PC-3 (cell line): ENCODE measurements at regions not wholly inside any gene's neighbourhood (a gene's known extent, or its start where the extent isn't known, plus 50 kb on each side); places are given as distances from the start of the nearest gene placed in this dataset.

Experiments used
- ATAC-seq: fragments of 200-7000 bp; cut with Tn5 transposase; 2 replicates; pipeline ENCODE4 v1.9.1; 2020; ENCODE audit warnings: mild to moderate bottlenecking, moderate library complexity
- BruUV-seq: library from RNA; stranded (reverse); fragments of 400-500 nt; replicated peaks from 2 replicates; lab custom pipeline; 2021; lab: Mats Ljungman, UMichigan
- CTCF ChIA-PET: fragments of 300-600 bp; sonication (Branson Sonifier 250); formaldehyde crosslinking; loops from one replicate; lab custom pipeline; 2022; ENCODE audit warnings: antibody characterized with exemption; lab: Charles Lee
- POLR2A ChIA-PET: fragments of 300-600 bp; sonication (Branson Sonifier 250); formaldehyde crosslinking; loops from one replicate; lab custom pipeline; 2022; ENCODE audit warnings: antibody characterized with exemption; ENCODE audit not compliant: unreplicated experiment; lab: Charles Lee
- DNase-seq: peaks from one replicate; pipeline ENCODE4 v3.0.0-alpha.2; 2015
- H2AFZ ChIP-seq: fragments of 300-600 bp; sonication (generic); 2 replicates; pipeline ENCODE4 v1.6.0; 2016; ENCODE audit warnings: antibody characterized with exemption, low read length
- H3F3A ChIP-seq: fragments of 300-600 bp; sonication (generic); one replicate; pipeline ENCODE4 v1.6.0; 2017; ENCODE audit warnings: antibody characterized with exemption, low read length, control low read depth, mild to moderate bottlenecking; ENCODE audit not compliant: unreplicated experiment
- H3K27ac ChIP-seq: fragments of 300-600 bp; sonication (generic); 2 replicates; pipeline ENCODE4 v1.5.1; 2016; ENCODE audit warnings: mild to moderate bottlenecking, low read length
- H3K27me3 ChIP-seq: fragments of 300-600 bp; sonication (generic); 2 replicates; pipeline ENCODE4 v1.6.1; 2016; ENCODE audit warnings: low read length, mixed read lengths
- H3K36me3 ChIP-seq: fragments of 300-600 bp; sonication (generic); 2 replicates; pipeline ENCODE4 v1.6.1; 2016; ENCODE audit warnings: low read depth, mixed run types, low read length, mixed read lengths
- H3K4me1 ChIP-seq: fragments of 300-600 bp; sonication (generic); 2 replicates; pipeline ENCODE4 v1.5.1; 2016; ENCODE audit warnings: low read length; ENCODE audit not compliant: insufficient read depth
- H3K4me2 ChIP-seq: fragments of 300-600 bp; sonication (generic); 2 replicates; pipeline ENCODE4 v1.6.0; 2016; ENCODE audit warnings: low read length
- H3K4me3 ChIP-seq: fragments of 300-600 bp; sonication (generic); 2 replicates; pipeline ENCODE4 v1.5.1; 2016; ENCODE audit warnings: mild to moderate bottlenecking, low read length, mixed read lengths
- H3K79me2 ChIP-seq: fragments of 300-600 bp; sonication (generic); 2 replicates; pipeline ENCODE4 v1.6.1; 2017; ENCODE audit warnings: low read length, mixed read lengths
- H3K9ac ChIP-seq: fragments of 300-600 bp; sonication (generic); 2 replicates; pipeline ENCODE4 v1.6.0; 2016; ENCODE audit warnings: mild to moderate bottlenecking, low read length
- H3K9me2 ChIP-seq: fragments of 300-600 bp; sonication (generic); replicated peaks from 2 replicates; pipeline ENCODE4 v1.6.1; 2016; ENCODE audit warnings: mixed run types, low read length, mixed read lengths
- H3K9me3 ChIP-seq: fragments of 300-600 bp; sonication (generic); 2 replicates; pipeline ENCODE4 v1.6.1; 2016; ENCODE audit warnings: low read length, mixed read lengths
- H4K20me1 ChIP-seq: fragments of 300-600 bp; sonication (generic); 2 replicates; pipeline ENCODE4 v1.6.1; 2016; ENCODE audit warnings: low read length, mixed read lengths
- EZH2 ChIP-seq: fragments of 300-600 bp; sonication (generic); IDR thresholded peaks from one replicate; pipeline ENCODE4 v1.6.1; 2017; ENCODE audit warnings: antibody characterized with exemption, mild to moderate bottlenecking, low read length; ENCODE audit not compliant: unreplicated experiment
- EZH2phosphoT487 ChIP-seq: fragments of 300-600 bp; sonication (generic); IDR thresholded peaks from 2 replicates; pipeline ENCODE4 v1.6.1; 2018; ENCODE audit warnings: mild to moderate bottlenecking, antibody characterized with exemption, low read length, borderline replicate concordance
- intact Hi-C: fragments of 100-400 bp; cut with micrococcal nuclease; formaldehyde crosslinking; loops from 2 replicates; pipeline ENCODE4 v1.9.0; 2023
- TF ChIP-seq, protein P1 (sequence below): fragments of 300-600 bp; sonication (generic); conservative IDR thresholded peaks from 2 replicates; pipeline ENCODE4 v1.5.1; 2017; ENCODE audit warnings: antibody characterized with exemption, low read depth, mild to moderate bottlenecking, low read length

GRCh38 chr7:11266101-11266500, 292.4 kb downstream of the PHF14 start:
- Histone ChIP-seq H3K4me2 (no peak overlapping the region), H3K4me3 (no peak overlapping the region), H3K9me2 (no peaks in the 10 kb centered on the region), H3K27me3 (no peaks in the 10 kb centered on the region), H3K9me3 (no peaks in the 10 kb centered on the region), H3K36me3 (no peaks in the 10 kb centered on the region), H3K27ac (no peak overlapping the region), H3K79me2 (no peaks in the 10 kb centered on the region), H3K4me1 (no peaks in the 10 kb centered on the region), H2AFZ (no peak overlapping the region), H3F3A (no peaks in the 10 kb centered on the region), H4K20me1 (no peaks in the 10 kb centered on the region), H3K9ac (no peak overlapping the region)
- ATAC-seq (no peak), DNase-seq (no peak)
- CTCF ChIA-PET = no interaction called here
- BruUV-seq = no TSS peak
- intact Hi-C loops = no loop called here
- POLR2A ChIA-PET = no interaction called here
- TF ChIP-seq EZH2 (no peak), EZH2phosphoT487 (no peak)
- TF ChIP-seq, protein P1, sequence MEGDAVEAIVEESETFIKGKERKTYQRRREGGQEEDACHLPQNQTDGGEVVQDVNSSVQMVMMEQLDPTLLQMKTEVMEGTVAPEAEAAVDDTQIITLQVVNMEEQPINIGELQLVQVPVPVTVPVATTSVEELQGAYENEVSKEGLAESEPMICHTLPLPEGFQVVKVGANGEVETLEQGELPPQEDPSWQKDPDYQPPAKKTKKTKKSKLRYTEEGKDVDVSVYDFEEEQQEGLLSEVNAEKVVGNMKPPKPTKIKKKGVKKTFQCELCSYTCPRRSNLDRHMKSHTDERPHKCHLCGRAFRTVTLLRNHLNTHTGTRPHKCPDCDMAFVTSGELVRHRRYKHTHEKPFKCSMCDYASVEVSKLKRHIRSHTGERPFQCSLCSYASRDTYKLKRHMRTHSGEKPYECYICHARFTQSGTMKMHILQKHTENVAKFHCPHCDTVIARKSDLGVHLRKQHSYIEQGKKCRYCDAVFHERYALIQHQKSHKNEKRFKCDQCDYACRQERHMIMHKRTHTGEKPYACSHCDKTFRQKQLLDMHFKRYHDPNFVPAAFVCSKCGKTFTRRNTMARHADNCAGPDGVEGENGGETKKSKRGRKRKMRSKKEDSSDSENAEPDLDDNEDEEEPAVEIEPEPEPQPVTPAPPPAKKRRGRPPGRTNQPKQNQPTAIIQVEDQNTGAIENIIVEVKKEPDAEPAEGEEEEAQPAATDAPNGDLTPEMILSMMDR = no peak

GRCh38 chr7:11272352-11272751, 298.7 kb downstream of the PHF14 start:
- no peaks in the 10 kb centered on the region for H3F3A ChIP-seq
- no peak overlapping the region for H3K4me2 ChIP-seq
- no peak overlapping the region for H2AFZ ChIP-seq
- no peaks in the 10 kb centered on the region for H3K27me3 ChIP-seq
- CTCF ChIA-PET = no interaction called here
- DNase-seq = no peak
- H3K79me2 ChIP-seq = no peaks in the 10 kb centered on the region
- intact Hi-C loops = no loop called here
- no peaks in the 10 kb centered on the region for H3K4me1 ChIP-seq
- H3K9ac ChIP-seq = no peak overlapping the region
- H3K36me3 ChIP-seq = no peaks in the 10 kb centered on the region
- BruUV-seq = no TSS peak
- TF ChIP-seq EZH2phosphoT487 (no peak), EZH2 (no peak)
- TF ChIP-seq, protein P1 = no peak
- no peaks in the 10 kb centered on the region for H3K9me3 ChIP-seq
- no peak overlapping the region for H3K4me3 ChIP-seq
- POLR2A ChIA-PET = no interaction called here
- no peak overlapping the region for H3K27ac ChIP-seq
- ATAC-seq = no peak
- no peaks in the 10 kb centered on the region for H4K20me1 ChIP-seq
- no peaks in the 10 kb centered on the region for H3K9me2 ChIP-seq

GRCh38 chr7:11274074-11274473, 300.4 kb downstream of the PHF14 start:
- no peak overlapping the region for H3K9ac ChIP-seq
- H3K4me2 ChIP-seq = no peak overlapping the region
- H3K9me2 ChIP-seq = no peaks in the 10 kb centered on the region
- no peaks in the 10 kb centered on the region for H3K9me3 ChIP-seq
- no peaks in the 10 kb centered on the region for H4K20me1 ChIP-seq
- ChIA-PET POLR2A (no interaction called here), CTCF (no interaction called here)
- TF ChIP-seq, protein P1 = no peak
- no peak for TF ChIP-seq EZH2phosphoT487
- TF ChIP-seq EZH2 = no peak
- no peak overlapping the region for H2AFZ ChIP-seq
- H3K36me3 ChIP-seq = no peaks in the 10 kb centered on the region
- DNase-seq = no peak
- no peak overlapping the region for H3K4me3 ChIP-seq
- no peaks in the 10 kb centered on the region for H3K4me1 ChIP-seq
- no peak for ATAC-seq
- no peaks in the 10 kb centered on the region for H3F3A ChIP-seq
- no peak overlapping the region for H3K27ac ChIP-seq
- no peaks in the 10 kb centered on the region for H3K79me2 ChIP-seq
- H3K27me3 ChIP-seq = no peaks in the 10 kb centered on the region
- no TSS peak for BruUV-seq
- intact Hi-C loops = no loop called here
